HEK293 (cell line): ENCODE measurements at regions not wholly inside any gene's neighbourhood (a gene's known extent, or its start where the extent isn't known, plus 50 kb on each side); places are given as distances from the start of the nearest gene placed in this dataset.

Experiments used
- CTCF ChIA-PET: fragments of 350-600 bp; formaldehyde crosslinking; extraction: SDS; loops from one replicate; lab custom pipeline; 2021; ENCODE audit warnings: antibody characterized with exemption; lab: Yijun Ruan, JAX
- POLR2A ChIA-PET: fragments of 300-600 bp; formaldehyde crosslinking; extraction: SDS; loops from one replicate; lab custom pipeline; 2020; ENCODE audit warnings: antibody characterized with exemption, inconsistent platforms; lab: Yijun Ruan, JAX
- H3K27ac ChIP-seq: fragments of 200-500 bp; sonication (Bioruptor generic); 2 replicates; pipeline ENCODE4 v1.5.1; 2014; ENCODE audit warnings: low read depth, low read length, control low read depth, inconsistent platforms; ENCODE audit errors: extremely low read depth
- H3K36me3 ChIP-seq, 2 experiments: fragments of 200-500 bp in 1 of 2; sonication (Bioruptor generic) in 1 of 2; 1 replicate in 1 of 2; 2 replicates in 1 of 2; pipeline ENCODE4 v1.5.1; 2014 to 2017; ENCODE audit warnings: inconsistent platforms in 2 of 2, low read length in 2 of 2; ENCODE audit not compliant: control insufficient read depth in 2 of 2, insufficient read depth in 1 of 2
- H3K4me1 ChIP-seq: fragments of 200-500 bp; sonication (Bioruptor generic); 2 replicates; pipeline ENCODE4 v1.5.1; 2014; ENCODE audit warnings: mild to moderate bottlenecking, low read length, inconsistent platforms; ENCODE audit not compliant: control insufficient read depth, insufficient read depth
- H3K4me3 ChIP-seq: 2 replicates; pipeline ENCODE4 v1.5.1; 2011; ENCODE audit warnings: low read depth, mild to moderate bottlenecking, control low read depth, low read length, moderate library complexity
- H3K9me3 ChIP-seq: fragments of 200-500 bp; sonication (Bioruptor generic); 2 replicates; pipeline ENCODE4 v1.5.1; 2014; ENCODE audit warnings: low read depth, low read length, inconsistent platforms; ENCODE audit not compliant: control insufficient read depth, insufficient read depth
- GLIS2 ChIP-seq: fragments of 450-650 bp; formaldehyde crosslinking; IDR thresholded peaks from 2 replicates; pipeline ENCODE4 v1.5.1; 2016; ENCODE audit warnings: missing biosample characterization, missing genetic modification characterization
- OVOL3 ChIP-seq: fragments of 450-650 bp; formaldehyde crosslinking; IDR thresholded peaks from 2 replicates; pipeline ENCODE4 v1.5.1; 2016; ENCODE audit warnings: missing biosample characterization, missing genetic modification characterization
- ZIC2 ChIP-seq: fragments of 450-650 bp; formaldehyde crosslinking; IDR thresholded peaks from 2 replicates; pipeline ENCODE4 v1.5.1; 2016; ENCODE audit warnings: missing biosample characterization, missing genetic modification characterization
- ZNF10 ChIP-seq: fragments of 450-650 bp; formaldehyde crosslinking; IDR thresholded peaks from 2 replicates; pipeline ENCODE4 v1.5.1; 2017; ENCODE audit warnings: missing biosample characterization, missing genetic modification characterization
- ZNF132 ChIP-seq: fragments of 450-650 bp; formaldehyde crosslinking; IDR thresholded peaks from 2 replicates; pipeline ENCODE4 v1.5.1; 2017; ENCODE audit warnings: missing biosample characterization, missing genetic modification characterization, borderline replicate concordance
- ZNF148 ChIP-seq: fragments of 450-650 bp; formaldehyde crosslinking; IDR thresholded peaks from 2 replicates; pipeline ENCODE4 v1.5.0; 2017; ENCODE audit warnings: missing biosample characterization, missing genetic modification characterization, borderline replicate concordance
- ZNF16 ChIP-seq: fragments of 450-650 bp; formaldehyde crosslinking; IDR thresholded peaks from 2 replicates; pipeline ENCODE4 v1.5.1; 2016; ENCODE audit warnings: low read depth, missing biosample characterization, missing genetic modification characterization
- ZNF426 ChIP-seq: fragments of 450-650 bp; formaldehyde crosslinking; IDR thresholded peaks from 2 replicates; pipeline ENCODE4 v1.5.1; 2017; ENCODE audit warnings: missing biosample characterization, missing genetic modification characterization, mild to moderate bottlenecking, inconsistent platforms, moderate library complexity
- ZNF555 ChIP-seq: fragments of 450-650 bp; formaldehyde crosslinking; conservative IDR thresholded peaks from 2 replicates; pipeline ENCODE4 v1.5.1; 2017; ENCODE audit warnings: missing biosample characterization, mild to moderate bottlenecking, missing genetic modification characterization, inconsistent platforms
- ZNF561 ChIP-seq: fragments of 450-650 bp; IDR thresholded peaks from 2 replicates; pipeline ENCODE4 v1.5.1; 2018; ENCODE audit warnings: missing biosample characterization, missing genetic modification characterization, borderline replicate concordance
- ZNF610 ChIP-seq: fragments of 450-650 bp; formaldehyde crosslinking; IDR thresholded peaks from 2 replicates; pipeline ENCODE4 v1.5.1; 2016; ENCODE audit warnings: missing biosample characterization, missing genetic modification characterization, borderline replicate concordance
- ZNF621 ChIP-seq: fragments of 450-650 bp; formaldehyde crosslinking; IDR thresholded peaks from 2 replicates; pipeline ENCODE4 v1.5.1; 2017; ENCODE audit warnings: missing biosample characterization, missing genetic modification characterization
- ZNF624 ChIP-seq: fragments of 450-650 bp; formaldehyde crosslinking; IDR thresholded peaks from 2 replicates; pipeline ENCODE4 v1.5.1; 2017; ENCODE audit warnings: missing biosample characterization, missing genetic modification characterization
- ZNF692 ChIP-seq: fragments of 450-650 bp; formaldehyde crosslinking; IDR thresholded peaks from 2 replicates; pipeline ENCODE4 v1.5.1; 2016; ENCODE audit warnings: missing biosample characterization, missing genetic modification characterization
- TF ChIP-seq, protein P1 (sequence below): fragments of 450-650 bp; formaldehyde crosslinking; optimal IDR thresholded peaks from 2 replicates; pipeline ENCODE3; 2016; ENCODE audit warnings: missing biosample characterization, mild to moderate bottlenecking, missing genetic modification characterization
- TF ChIP-seq, protein P2 (sequence below): fragments of 450-650 bp; formaldehyde crosslinking; IDR thresholded peaks from 2 replicates; pipeline ENCODE4 v1.5.1; 2016; ENCODE audit warnings: missing biosample characterization, missing genetic modification characterization
- TF ChIP-seq, protein P3 (sequence below): fragments of 450-650 bp; formaldehyde crosslinking; IDR thresholded peaks from 2 replicates; pipeline ENCODE4 v1.5.1; 2016; ENCODE audit warnings: missing biosample characterization, missing genetic modification characterization

DNA sequence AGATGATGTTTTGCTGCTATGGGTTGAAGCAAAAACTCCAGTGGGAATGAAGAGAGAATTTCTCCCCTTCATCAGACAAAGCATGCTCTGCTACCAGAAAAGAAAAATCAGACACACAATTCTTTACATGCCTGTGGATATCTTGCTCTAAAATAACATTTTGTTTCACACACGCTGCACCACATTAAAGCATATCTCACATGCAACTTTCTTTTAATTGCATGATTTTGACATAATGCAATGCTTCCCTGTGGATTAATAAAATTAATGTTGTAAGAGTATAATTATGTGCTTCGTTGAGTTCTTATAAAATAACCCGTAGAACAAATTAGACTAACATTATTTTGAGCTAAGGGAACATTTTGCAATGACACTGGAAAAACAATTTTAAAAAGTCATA is 2230.7 kb downstream of the PCDH7 start:
- Histone ChIP-seq H3K36me3 (no peaks in the 10 kb centered on the region), H3K27ac (no peak overlapping the region), H3K4me1 (no peaks in the 10 kb centered on the region), H3K4me3 (no peak overlapping the region), H3K9me3 (no peaks in the 10 kb centered on the region)
- ChIA-PET CTCF (no interaction called here), POLR2A (no interaction called here)
- TF ChIP-seq ZNF426 (tag by site-specific recombination) (no peak), ZNF621 (no peak), ZNF10 (tag by site-specific recombination) (no peak), ZNF16 (no peak), ZNF692 (tag by site-specific recombination) (no peak), ZNF624 (no peak), ZNF132 (tag by site-specific recombination) (no peak), ZNF561 (tag by site-specific recombination) (no peak), ZNF148 (no peak), OVOL3 (tag by site-specific recombination) (no peak), ZNF610 (tag by site-specific recombination) (no peak), ZIC2 (no peak), GLIS2 (tag by site-specific recombination) (no peak), ZNF555 (tag by site-specific recombination) (no peak)
- TF ChIP-seq, protein P1, sequence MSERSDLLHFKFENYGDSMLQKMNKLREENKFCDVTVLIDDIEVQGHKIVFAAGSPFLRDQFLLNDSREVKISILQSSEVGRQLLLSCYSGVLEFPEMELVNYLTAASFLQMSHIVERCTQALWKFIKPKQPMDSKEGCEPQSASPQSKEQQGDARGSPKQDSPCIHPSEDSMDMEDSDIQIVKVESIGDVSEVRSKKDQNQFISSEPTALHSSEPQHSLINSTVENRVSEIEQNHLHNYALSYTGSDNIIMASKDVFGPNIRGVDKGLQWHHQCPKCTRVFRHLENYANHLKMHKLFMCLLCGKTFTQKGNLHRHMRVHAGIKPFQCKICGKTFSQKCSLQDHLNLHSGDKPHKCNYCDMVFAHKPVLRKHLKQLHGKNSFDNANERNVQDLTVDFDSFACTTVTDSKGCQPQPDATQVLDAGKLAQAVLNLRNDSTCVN, result no peak
- TF ChIP-seq, protein P2, sequence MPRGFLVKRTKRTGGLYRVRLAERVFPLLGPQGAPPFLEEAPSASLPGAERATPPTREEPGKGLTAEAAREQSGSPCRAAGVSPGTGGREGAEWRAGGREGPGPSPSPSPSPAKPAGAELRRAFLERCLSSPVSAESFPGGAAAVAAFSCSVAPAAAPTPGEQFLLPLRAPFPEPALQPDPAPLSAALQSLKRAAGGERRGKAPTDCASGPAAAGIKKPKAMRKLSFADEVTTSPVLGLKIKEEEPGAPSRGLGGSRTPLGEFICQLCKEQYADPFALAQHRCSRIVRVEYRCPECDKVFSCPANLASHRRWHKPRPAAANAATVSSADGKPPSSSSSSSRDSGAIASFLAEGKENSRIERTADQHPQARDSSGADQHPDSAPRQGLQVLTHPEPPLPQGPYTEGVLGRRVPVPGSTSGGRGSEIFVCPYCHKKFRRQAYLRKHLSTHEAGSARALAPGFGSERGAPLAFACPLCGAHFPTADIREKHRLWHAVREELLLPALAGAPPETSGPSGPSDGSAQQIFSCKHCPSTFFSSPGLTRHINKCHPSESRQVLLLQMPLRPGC (tag by site-specific recombination), result no peak
- TF ChIP-seq, protein P3, sequence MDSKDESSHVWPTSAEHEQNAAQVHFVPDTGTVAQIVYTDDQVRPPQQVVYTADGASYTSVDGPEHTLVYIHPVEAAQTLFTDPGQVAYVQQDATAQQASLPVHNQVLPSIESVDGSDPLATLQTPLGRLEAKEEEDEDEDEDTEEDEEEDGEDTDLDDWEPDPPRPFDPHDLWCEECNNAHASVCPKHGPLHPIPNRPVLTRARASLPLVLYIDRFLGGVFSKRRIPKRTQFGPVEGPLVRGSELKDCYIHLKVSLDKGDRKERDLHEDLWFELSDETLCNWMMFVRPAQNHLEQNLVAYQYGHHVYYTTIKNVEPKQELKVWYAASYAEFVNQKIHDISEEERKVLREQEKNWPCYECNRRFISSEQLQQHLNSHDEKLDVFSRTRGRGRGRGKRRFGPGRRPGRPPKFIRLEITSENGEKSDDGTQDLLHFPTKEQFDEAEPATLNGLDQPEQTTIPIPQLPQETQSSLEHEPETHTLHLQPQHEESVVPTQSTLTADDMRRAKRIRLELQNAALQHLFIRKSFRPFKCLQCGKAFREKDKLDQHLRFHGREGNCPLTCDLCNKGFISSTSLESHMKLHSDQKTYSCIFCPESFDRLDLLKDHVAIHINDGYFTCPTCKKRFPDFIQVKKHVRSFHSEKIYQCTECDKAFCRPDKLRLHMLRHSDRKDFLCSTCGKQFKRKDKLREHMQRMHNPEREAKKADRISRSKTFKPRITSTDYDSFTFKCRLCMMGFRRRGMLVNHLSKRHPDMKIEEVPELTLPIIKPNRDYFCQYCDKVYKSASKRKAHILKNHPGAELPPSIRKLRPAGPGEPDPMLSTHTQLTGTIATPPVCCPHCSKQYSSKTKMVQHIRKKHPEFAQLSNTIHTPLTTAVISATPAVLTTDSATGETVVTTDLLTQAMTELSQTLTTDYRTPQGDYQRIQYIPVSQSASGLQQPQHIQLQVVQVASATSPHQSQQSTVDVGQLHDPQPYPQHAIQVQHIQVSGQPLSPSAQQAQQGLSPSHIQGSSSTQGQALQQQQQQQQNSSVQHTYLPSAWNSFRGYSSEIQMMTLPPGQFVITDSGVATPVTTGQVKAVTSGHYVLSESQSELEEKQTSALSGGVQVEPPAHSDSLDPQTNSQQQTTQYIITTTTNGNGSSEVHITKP (tag by site-specific recombination), result no peak
